Activated CD8-positive, alpha-beta memory T cell treated with anti-CD3 and anti-CD28 coated beads, Interleukin-2, amount 10 ng/mL, durations not matched to agents 7 days and 5 days (primary cell): ENCODE measurements at regions not wholly inside any gene's neighbourhood (a gene's known extent, or its start where the extent isn't known, plus 50 kb on each side); places are given as distances from the start of the nearest gene placed in this dataset.

Source experiments
- ATAC-seq: fragments of 150-1000 bp; cut with Tn5 transposase; one replicate; pipeline ENCODE4 v1.10.0; 2021; ENCODE audit warnings: moderate library complexity
- CTCF ChIA-PET: fragments of 350-600 bp; sonication (Branson Sonifier 250); formaldehyde crosslinking; loops from one replicate; lab custom pipeline; 2021; ENCODE audit warnings: antibody characterized with exemption; lab: Charles Lee
- DNase-seq: peaks from one replicate; pipeline ENCODE4 v3.0.0-alpha.2; 2020
- H3K27ac Mint-ChIP-seq: one replicate; pipeline ENCODE4 v1.8.0; 2021; ENCODE audit warnings: mild to moderate bottlenecking, mixed read lengths
- H3K27me3 Mint-ChIP-seq: one replicate; pipeline ENCODE4 v1.8.0; 2021; ENCODE audit warnings: mixed read lengths
- H3K36me3 Mint-ChIP-seq: one replicate; pipeline ENCODE4 v1.8.0; 2021; ENCODE audit warnings: mild to moderate bottlenecking, mixed read lengths
- H3K4me1 Mint-ChIP-seq: one replicate; pipeline ENCODE4 v1.8.0; 2021; ENCODE audit warnings: mixed read lengths
- H3K4me3 Mint-ChIP-seq: one replicate; pipeline ENCODE4 v1.8.0; 2021; ENCODE audit warnings: mild to moderate bottlenecking, moderate library complexity, mixed read lengths
- H3K9me3 Mint-ChIP-seq: one replicate; pipeline ENCODE4 v1.8.0; 2022; ENCODE audit warnings: low read depth, mixed read lengths

- Mint-ChIP-seq H3K4me1 (peaks cover 30% of the 10 kb centered on the region), H3K36me3 (no peaks in the 10 kb centered on the region), H3K9me3 (no peaks in the 10 kb centered on the region), H3K27me3 (peaks cover 7% of the 10 kb centered on the region), H3K27ac (no peak overlapping the region), H3K4me3 (no peak overlapping the region)
- DNase-seq (peak; percentile 55), ATAC-seq (peak; percentile 61)
- CTCF ChIA-PET: interaction anchor here (1.0 kb wide), 1 partner anchor 8 kb away, joined by 3 read pairs; no protein-coding TSS in a partner anchor
These were observed 103.8 kb upstream of the ATP6AP2 start for GRCh38 chrX:40476958-40477357.

GRCh38 chrX:40474645-40475044 is 106.1 kb upstream of the ATP6AP2 start:
- Mint-ChIP-seq H3K9me3 (no peaks in the 10 kb centered on the region), H3K36me3 (no peaks in the 10 kb centered on the region), H3K27ac (no peak overlapping the region), H3K27me3 (peaks cover 17% of the 10 kb centered on the region), H3K4me1 (peaks cover 30% of the 10 kb centered on the region), H3K4me3 (no peak overlapping the region)
- CTCF ChIA-PET: no interaction called here
- DNase-seq: no peak
- ATAC-seq: no peak

GRCh38 chrX:40474205-40474626 is 106.6 kb upstream of the ATP6AP2 start:
- no peak overlapping the region for H3K4me3 Mint-ChIP-seq
- no peaks in the 10 kb centered on the region for H3K9me3 Mint-ChIP-seq
- peaks cover 15% of the 10 kb centered on the region for H3K27me3 Mint-ChIP-seq
- CTCF ChIA-PET: no interaction called here
- DNase-seq (no peak), ATAC-seq (no peak)
- H3K4me1 Mint-ChIP-seq: peaks cover 30% of the 10 kb centered on the region
- H3K36me3 Mint-ChIP-seq: no peaks in the 10 kb centered on the region
- H3K27ac Mint-ChIP-seq: no peak overlapping the region

GRCh38 chrX:40473460-40474204 is 107.1 kb upstream of the ATP6AP2 start:
- no peaks in the 10 kb centered on the region for H3K9me3 Mint-ChIP-seq
- CTCF ChIA-PET: no interaction called here
- no peaks in the 10 kb centered on the region for H3K36me3 Mint-ChIP-seq
- DNase-seq (no peak), ATAC-seq (no peak)
- peak overlapping the region; percentile 24 for H3K27ac Mint-ChIP-seq
- H3K4me3 Mint-ChIP-seq: no peak overlapping the region
- peaks cover 15% of the 10 kb centered on the region for H3K27me3 Mint-ChIP-seq
- H3K4me1 Mint-ChIP-seq: peaks cover 31% of the 10 kb centered on the region

GRCh38 chrX:40471965-40472648 is 108.7 kb upstream of the ATP6AP2 start:
- ATAC-seq (no peak), DNase-seq (peak; percentile 36)
- peaks cover 34% of the 10 kb centered on the region for H3K4me1 Mint-ChIP-seq
- no peaks in the 10 kb centered on the region for H3K36me3 Mint-ChIP-seq
- no peak overlapping the region for H3K27ac Mint-ChIP-seq
- peaks cover 11% of the 10 kb centered on the region for H3K27me3 Mint-ChIP-seq
- no peak overlapping the region for H3K4me3 Mint-ChIP-seq
- CTCF ChIA-PET: no interaction called here
- no peaks in the 10 kb centered on the region for H3K9me3 Mint-ChIP-seq

GRCh38 chrX:40470830-40471429 is 109.8 kb upstream of the ATP6AP2 start:
- Mint-ChIP-seq H3K36me3 (no peaks in the 10 kb centered on the region), H3K4me1 (peaks cover 23% of the 10 kb centered on the region), H3K4me3 (no peak overlapping the region), H3K27ac (no peak overlapping the region), H3K9me3 (no peaks in the 10 kb centered on the region), H3K27me3 (peaks cover 11% of the 10 kb centered on the region)
- CTCF ChIA-PET: no interaction called here
- DNase-seq (no peak), ATAC-seq (no peak)

- H3K27me3 Mint-ChIP-seq: peaks cover 11% of the 10 kb centered on the region
- H3K36me3 Mint-ChIP-seq: no peaks in the 10 kb centered on the region
- DNase-seq (no peak), ATAC-seq (no peak)
- H3K9me3 Mint-ChIP-seq: no peaks in the 10 kb centered on the region
- H3K27ac Mint-ChIP-seq: no peak overlapping the region
- H3K4me1 Mint-ChIP-seq: peaks cover 25% of the 10 kb centered on the region
- CTCF ChIA-PET: interaction anchor here (1.4 kb wide), 1 partner anchor 655 kb away, joined by 6 read pairs; no protein-coding TSS in a partner anchor
- H3K4me3 Mint-ChIP-seq: no peak overlapping the region
These were observed 111.5 kb upstream of the ATP6AP2 start for GRCh38 chrX:40469316-40469715.

GRCh38 chrX:40468033-40468846 is 112.5 kb upstream of the ATP6AP2 start:
- DNase-seq (peak; percentile 54), ATAC-seq (peak; percentile 72)
- CTCF ChIA-PET: interaction anchor here (0.7 to 1.5 kb wide), 8 partner anchors 9 to 654 kb away, joined by 3 to 6 read pairs (median 3); no protein-coding TSS in a partner anchor
- Mint-ChIP-seq H3K4me3 (no peak overlapping the region), H3K4me1 (peaks cover 19% of the 10 kb centered on the region), H3K27me3 (peaks cover 11% of the 10 kb centered on the region), H3K36me3 (no peaks in the 10 kb centered on the region), H3K27ac (peak overlapping the region; percentile 46), H3K9me3 (no peaks in the 10 kb centered on the region)

GRCh38 chrX:40467454-40467853 is 113.3 kb upstream of the ATP6AP2 start:
- CTCF ChIA-PET: interaction anchor here (1.5 kb wide), 1 partner anchor 192 kb away, joined by 3 read pairs; no protein-coding TSS in a partner anchor
- Mint-ChIP-seq H3K4me1 (peaks cover 16% of the 10 kb centered on the region), H3K27ac (no peak overlapping the region), H3K36me3 (no peaks in the 10 kb centered on the region), H3K4me3 (no peak overlapping the region), H3K27me3 (peaks cover 11% of the 10 kb centered on the region), H3K9me3 (no peaks in the 10 kb centered on the region)
- DNase-seq (no peak), ATAC-seq (no peak)

GRCh38 chrX:40465735-40466551 is 114.8 kb upstream of the ATP6AP2 start:
- Mint-ChIP-seq H3K4me3 (no peak overlapping the region), H3K9me3 (no peaks in the 10 kb centered on the region), H3K27me3 (peaks cover 3% of the 10 kb centered on the region), H3K27ac (no peak overlapping the region), H3K36me3 (no peaks in the 10 kb centered on the region), H3K4me1 (peaks cover 13% of the 10 kb centered on the region)
- CTCF ChIA-PET: no interaction called here
- ATAC-seq: no peak
- DNase-seq: no peak

- CTCF ChIA-PET: no interaction called here
- ATAC-seq: no peak
These were observed 118.0 kb upstream of the ATP6AP2 start for GRCh38 chrX:40462795-40463194.

GRCh38 chrX:40460926-40461325 is 119.8 kb upstream of the ATP6AP2 start:
- Mint-ChIP-seq H3K4me1 (peaks cover 3% of the 10 kb centered on the region), H3K4me3 (no peak overlapping the region), H3K27ac (no peak overlapping the region), H3K27me3 (peaks cover 2% of the 10 kb centered on the region), H3K36me3 (peaks cover 1% of the 10 kb centered on the region), H3K9me3 (no peaks in the 10 kb centered on the region)
- DNase-seq (no peak), ATAC-seq (no peak)
- CTCF ChIA-PET: no interaction called here

More at GRCh38 chrX:40462795-40463194, 118.0 kb upstream of the ATP6AP2 start:
- H3K27me3 Mint-ChIP-seq: peaks cover 2% of the 10 kb centered on the region
- H3K4me3 Mint-ChIP-seq: no peak overlapping the region
- H3K36me3 Mint-ChIP-seq: peaks cover 1% of the 10 kb centered on the region
- DNase-seq: no peak
- peaks cover 6% of the 10 kb centered on the region for H3K4me1 Mint-ChIP-seq
- no peaks in the 10 kb centered on the region for H3K9me3 Mint-ChIP-seq
- H3K27ac Mint-ChIP-seq: no peak overlapping the region
